ENCODE measurements at regions not wholly inside any gene's neighbourhood (a gene's known extent, or its start where the extent isn't known, plus 50 kb on each side); places are given as distances from the start of the nearest gene placed in this dataset.

DNA sequence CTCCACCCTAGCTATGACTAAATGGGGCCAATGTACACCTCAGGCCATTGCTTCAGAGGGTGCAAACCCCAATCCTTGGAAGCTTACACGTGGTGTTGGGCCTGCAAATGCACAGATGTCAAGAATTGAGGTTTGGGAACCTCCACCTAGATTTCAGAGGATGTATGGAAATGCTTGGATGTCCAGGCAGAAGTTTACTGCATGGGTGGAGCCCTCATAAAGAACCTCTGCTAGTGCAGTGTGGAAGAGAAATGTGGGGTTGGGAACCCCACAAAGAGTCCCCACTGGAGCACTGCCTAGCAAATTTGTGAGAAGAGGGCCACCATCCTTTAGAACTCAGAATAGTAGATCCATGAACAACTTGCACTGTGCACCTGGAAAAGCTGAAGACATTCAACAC lies 284.1 kb downstream of the ANTXR2 start:
- no peaks in the 10 kb centered on the region for H3K9me3 ChIP-seq (ENCODE audit: low read length)
- H3K9me2 ChIP-seq (ENCODE audit: low read depth, low read length), result no peaks in the 10 kb centered on the region
- no peak for TF ChIP-seq CTCF (IDR thresholded peaks at IDR 0.05; ENCODE audit: low read length)
- TF ChIP-seq EZH2 (IDR thresholded peaks at IDR 0.05; ENCODE audit: borderline replicate concordance, low read length), result no peak
- H3K27me3 ChIP-seq (ENCODE audit: insufficient read depth, low read length), result no peaks in the 10 kb centered on the region
- H2AFZ ChIP-seq (ENCODE audit: low read length), result no peak overlapping the region
- H3K4me3 ChIP-seq (ENCODE audit: low read depth, low read length, poor library complexity, severe bottlenecking), result no peak overlapping the region
- no peaks in the 10 kb centered on the region for H4K20me1 ChIP-seq (ENCODE audit: insufficient read depth, low read length)
- no peak overlapping the region for H3K27ac ChIP-seq (ENCODE audit: low read depth, low read length, poor library complexity, severe bottlenecking)
- no peaks in the 10 kb centered on the region for H3K4me1 ChIP-seq (ENCODE audit: insufficient read depth, low read length, severe bottlenecking)
- no peak overlapping the region for H3K4me2 ChIP-seq (ENCODE audit: low read length)
- H3K9ac ChIP-seq (ENCODE audit: low read length), result no peak overlapping the region
- no peaks in the 10 kb centered on the region for H3F3A ChIP-seq (ENCODE audit: insufficient read depth, low read length)
- H3K79me2 ChIP-seq (ENCODE audit: insufficient read depth, low read length), result no peaks in the 10 kb centered on the region
- H3K36me3 ChIP-seq (ENCODE audit: insufficient read depth, low read length), result no peaks in the 10 kb centered on the region

DNA sequence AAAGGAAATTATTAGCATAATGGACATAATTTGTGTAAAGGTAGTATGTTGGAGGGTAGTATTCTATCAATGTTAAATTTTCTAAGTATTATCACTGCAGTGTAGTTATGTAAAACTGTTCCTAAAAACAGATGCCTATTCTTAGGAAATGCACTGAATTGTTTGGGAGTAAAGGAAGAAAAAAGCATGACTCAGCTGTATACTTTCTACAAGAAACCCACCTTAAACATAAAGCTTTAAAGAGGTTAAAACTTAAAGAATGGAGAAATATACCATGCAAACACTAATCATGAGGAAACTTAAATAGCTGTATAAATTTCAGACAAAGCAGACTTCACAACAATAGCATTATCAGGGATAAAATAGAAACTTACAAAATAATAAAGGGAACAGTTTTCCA lies 292.9 kb downstream of the ANTXR2 start:
- Histone ChIP-seq H3K36me3 (ENCODE audit: insufficient read depth, low read length) (no peaks in the 10 kb centered on the region), H3K27me3 (ENCODE audit: insufficient read depth, low read length) (no peaks in the 10 kb centered on the region), H3K27ac (ENCODE audit: low read depth, low read length, poor library complexity, severe bottlenecking) (no peak overlapping the region), H3K9ac (ENCODE audit: low read length) (no peak overlapping the region), H3F3A (ENCODE audit: insufficient read depth, low read length) (no peaks in the 10 kb centered on the region), H4K20me1 (ENCODE audit: insufficient read depth, low read length) (no peaks in the 10 kb centered on the region), H3K79me2 (ENCODE audit: insufficient read depth, low read length) (no peaks in the 10 kb centered on the region), H3K9me2 (ENCODE audit: low read depth, low read length) (no peaks in the 10 kb centered on the region), H2AFZ (ENCODE audit: low read length) (no peak overlapping the region), H3K4me3 (ENCODE audit: low read depth, low read length, poor library complexity, severe bottlenecking) (no peak overlapping the region), H3K9me3 (ENCODE audit: low read length) (no peaks in the 10 kb centered on the region), H3K4me1 (ENCODE audit: insufficient read depth, low read length, severe bottlenecking) (no peaks in the 10 kb centered on the region), H3K4me2 (ENCODE audit: low read length) (no peak overlapping the region)
- TF ChIP-seq EZH2 (IDR thresholded peaks at IDR 0.05; ENCODE audit: borderline replicate concordance, low read length) (no peak), CTCF (IDR thresholded peaks at IDR 0.05; ENCODE audit: low read length) (no peak)

DNA sequence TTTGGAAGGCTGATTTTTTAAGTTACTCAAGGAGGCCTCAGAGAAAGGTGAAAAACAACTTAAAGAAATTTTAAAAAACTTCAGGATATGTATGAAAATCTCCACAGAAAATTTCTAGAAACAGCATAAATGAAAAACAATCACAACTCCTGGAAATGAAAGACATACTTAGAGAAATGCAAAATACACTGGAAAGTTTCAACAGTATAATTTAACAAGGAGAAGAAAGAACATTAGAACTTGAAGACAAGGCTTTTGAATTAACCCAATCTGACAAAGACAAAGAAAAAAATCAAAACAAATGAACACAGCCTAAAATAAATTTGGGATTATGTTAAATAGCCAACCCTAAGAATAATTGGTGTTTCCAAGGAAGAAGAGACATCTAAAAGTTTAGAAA lies 300.5 kb downstream of the ANTXR2 start:
- H3F3A ChIP-seq (ENCODE audit: insufficient read depth, low read length), result no peaks in the 10 kb centered on the region

More for the DNA sequence above, 300.5 kb downstream of the ANTXR2 start:
- no peaks in the 10 kb centered on the region for H3K79me2 ChIP-seq (ENCODE audit: insufficient read depth, low read length)
- no peak overlapping the region for H3K27ac ChIP-seq (ENCODE audit: low read depth, low read length, poor library complexity, severe bottlenecking)
- H4K20me1 ChIP-seq (ENCODE audit: insufficient read depth, low read length), result no peaks in the 10 kb centered on the region
- H2AFZ ChIP-seq (ENCODE audit: low read length), result no peak overlapping the region
- H3K4me2 ChIP-seq (ENCODE audit: low read length), result no peak overlapping the region
- H3K9me3 ChIP-seq (ENCODE audit: low read length), result no peaks in the 10 kb centered on the region
- no peaks in the 10 kb centered on the region for H3K9me2 ChIP-seq (ENCODE audit: low read depth, low read length)
- no peaks in the 10 kb centered on the region for H3K4me1 ChIP-seq (ENCODE audit: insufficient read depth, low read length, severe bottlenecking)
- no peaks in the 10 kb centered on the region for H3K27me3 ChIP-seq (ENCODE audit: insufficient read depth, low read length)
- H3K36me3 ChIP-seq (ENCODE audit: insufficient read depth, low read length), result no peaks in the 10 kb centered on the region
- H3K4me3 ChIP-seq (ENCODE audit: low read depth, low read length, poor library complexity, severe bottlenecking), result no peak overlapping the region
- TF ChIP-seq CTCF (IDR thresholded peaks at IDR 0.05; ENCODE audit: low read length), result no peak
- TF ChIP-seq EZH2 (IDR thresholded peaks at IDR 0.05; ENCODE audit: borderline replicate concordance, low read length), result no peak
- H3K9ac ChIP-seq (ENCODE audit: low read length), result no peak overlapping the region
